ENCODE measurements at regions not wholly inside any gene's neighbourhood (a gene's known extent, or its start where the extent isn't known, plus 50 kb on each side); places are given as distances from the start of the nearest gene placed in this dataset.

DNA sequence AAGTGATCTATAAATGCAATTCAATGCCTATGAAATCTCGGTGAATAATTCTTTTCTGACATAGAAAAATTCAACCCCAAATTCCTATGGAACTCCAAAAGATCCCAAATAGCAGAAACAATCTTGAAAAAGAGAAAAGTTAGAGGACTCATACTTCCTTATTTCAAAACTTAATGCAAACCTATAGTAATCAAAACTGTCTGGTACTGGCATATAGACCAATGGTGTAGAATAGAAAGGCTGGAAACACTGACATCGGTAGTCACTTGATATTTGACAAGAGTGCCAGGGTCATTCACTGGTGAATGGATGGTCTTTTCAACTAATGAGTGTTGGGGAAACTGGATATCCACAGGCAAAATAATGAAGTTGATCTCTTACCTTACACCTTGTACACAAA lies 637.1 kb upstream of the PCDH9 start:
- DNase-seq: no peak

GRCh38 chr13:67860315-67860714 lies 630.2 kb upstream of the PCDH9 start:
- DNase-seq: no peak

DNA sequence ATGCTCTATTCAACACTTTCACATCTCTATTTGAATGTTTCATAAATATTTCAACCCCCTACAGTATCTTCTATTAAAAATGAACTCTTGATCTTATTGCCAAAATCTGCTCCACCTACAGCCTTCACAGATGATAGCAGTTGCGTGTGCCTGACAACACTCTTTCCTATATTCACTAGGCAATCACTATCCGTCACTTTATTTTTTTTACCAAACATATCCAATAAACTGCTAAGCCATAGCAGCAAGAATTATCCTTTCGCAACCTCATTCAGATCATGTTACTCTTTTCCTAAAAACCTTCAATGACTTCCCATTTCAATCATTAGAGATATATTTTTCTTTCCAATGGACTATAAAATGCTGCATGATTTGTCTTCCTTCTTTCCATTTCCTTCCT lies 629.8 kb upstream of the PCDH9 start:
- DNase-seq: no peak

DNA sequence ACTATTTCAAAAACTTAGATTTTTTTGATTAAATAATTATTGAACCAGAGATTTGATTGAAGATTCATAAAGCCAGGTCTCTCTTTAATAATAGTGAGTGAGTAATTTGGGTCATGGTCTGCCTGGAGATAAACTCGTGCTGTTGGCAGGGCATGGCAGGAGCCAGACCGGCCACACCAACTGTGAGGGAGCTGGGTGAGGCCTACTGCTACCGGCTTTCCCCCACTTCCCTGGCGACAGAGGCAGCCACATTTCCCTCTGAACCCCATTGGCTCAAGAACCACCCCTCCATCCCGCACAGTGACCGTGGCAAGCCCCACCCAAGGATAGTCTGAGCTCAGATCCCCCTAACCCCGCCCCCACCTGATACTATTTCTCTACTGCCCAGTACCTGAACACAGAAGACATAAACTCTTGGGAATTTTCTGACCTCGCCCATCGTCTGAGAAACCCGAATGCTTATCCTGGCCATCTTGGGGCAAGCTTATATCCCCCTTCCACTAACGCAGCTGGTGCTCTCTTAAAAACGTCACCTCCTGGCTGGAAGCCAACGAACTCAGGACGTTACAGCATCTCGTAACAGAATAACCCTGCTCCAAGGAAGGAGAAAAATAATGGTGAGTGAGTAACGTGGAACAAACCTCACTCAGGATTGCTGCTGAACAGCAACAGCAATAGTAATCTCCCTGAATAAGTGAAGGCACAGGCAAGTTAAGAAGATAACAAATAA lies 627.6 kb upstream of the PCDH9 start:
- no peak for DNase-seq

- no peak for DNase-seq
Measured at GRCh38 chr13:67856955-67857354, 626.8 kb upstream of the PCDH9 start.

- no peak for DNase-seq
Measured at GRCh38 chr13:67855741-67856238, 625.7 kb upstream of the PCDH9 start.

- DNase-seq: no peak
Measured at GRCh38 chr13:67854990-67855389, 624.9 kb upstream of the PCDH9 start.

GRCh38 chr13:67844574-67844973 lies 614.4 kb upstream of the PCDH9 start:
- no peak for DNase-seq

- no peak for DNase-seq
Measured at GRCh38 chr13:67841071-67841470, 610.9 kb upstream of the PCDH9 start.

- no peak for DNase-seq
Measured at GRCh38 chr13:67833564-67833963, 603.4 kb upstream of the PCDH9 start.

DNA sequence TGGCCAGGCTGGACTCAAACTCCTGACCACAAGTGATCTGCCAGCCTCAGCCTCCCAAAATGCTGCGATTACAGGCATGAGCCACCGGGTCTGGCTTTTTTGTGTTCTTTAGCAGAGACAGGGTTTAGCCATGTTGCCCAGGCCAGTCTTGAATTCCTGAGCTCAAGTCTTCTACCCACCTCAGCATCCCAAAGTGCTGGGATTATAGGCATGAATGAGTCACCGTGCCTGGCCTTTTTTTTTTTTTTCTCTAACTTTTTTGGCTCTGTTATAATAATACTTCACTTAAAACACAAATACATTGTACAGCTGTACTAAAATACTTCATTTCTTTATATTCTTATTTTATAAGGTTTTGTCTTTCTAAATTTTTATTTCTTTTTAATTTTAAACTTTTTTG lies 599.5 kb upstream of the PCDH9 start:
- no peak for DNase-seq

- DNase-seq: no peak
Measured at GRCh38 chr13:67827992-67828391, 597.9 kb upstream of the PCDH9 start.

DNA sequence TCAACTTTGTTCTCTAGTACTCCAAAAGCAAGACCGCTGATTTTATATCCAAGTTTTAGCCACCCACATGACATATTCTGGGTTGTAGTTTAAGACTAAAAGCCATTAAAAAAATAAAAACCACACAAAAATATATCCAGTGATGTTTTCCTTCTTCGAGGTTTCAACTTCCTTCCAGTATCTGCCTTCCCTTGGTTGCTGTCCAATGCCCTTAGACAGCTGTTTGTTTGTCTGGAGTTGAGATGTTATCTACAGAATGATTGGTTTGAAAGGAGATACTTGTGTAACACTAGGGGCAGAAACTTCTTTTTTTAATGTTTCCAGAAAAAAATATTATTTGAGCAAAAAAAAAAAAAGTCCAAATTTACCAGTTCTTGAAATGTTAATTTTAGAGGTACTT lies 591.5 kb upstream of the PCDH9 start:
- no peak for DNase-seq

DNA sequence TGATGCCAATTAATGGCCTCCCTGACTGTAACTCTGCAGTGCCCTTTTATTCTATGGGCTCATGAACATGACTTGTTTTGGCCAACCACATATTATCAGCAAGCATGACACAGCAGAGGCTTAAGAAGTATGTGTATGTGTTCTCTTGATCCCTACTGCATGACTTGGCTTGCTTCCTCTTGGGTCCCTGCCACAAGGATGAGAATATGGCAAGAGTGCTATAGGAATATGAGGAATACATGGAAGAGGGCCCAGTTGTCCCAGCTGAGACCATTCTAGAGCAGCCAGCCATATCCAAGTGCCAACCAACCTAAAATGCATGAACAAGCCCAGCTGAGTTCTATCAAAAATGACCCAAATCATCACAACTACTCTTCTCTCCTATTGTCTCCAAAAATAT lies 576.7 kb upstream of the PCDH9 start:
- no peak for DNase-seq

DNA sequence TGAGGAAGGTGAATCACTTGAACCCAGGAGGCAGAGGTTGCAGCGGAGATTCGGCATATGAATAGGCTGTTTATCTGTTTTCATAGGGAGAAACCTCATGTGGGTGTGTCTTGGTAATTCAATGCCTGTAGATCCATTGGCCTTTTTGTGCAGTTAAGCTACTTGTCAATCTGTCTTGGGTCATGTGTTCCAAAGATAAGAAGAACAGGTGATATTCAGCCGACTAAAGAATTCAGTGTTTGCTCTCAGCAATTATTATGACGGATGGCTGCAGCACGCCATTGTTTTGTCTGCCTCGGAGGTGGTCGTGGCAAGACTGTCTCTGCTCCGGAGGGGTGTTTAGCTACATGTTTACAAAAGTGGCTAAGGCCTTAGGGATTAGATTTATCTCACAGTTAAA lies 573.0 kb upstream of the PCDH9 start:
- no peak for DNase-seq

- no peak for DNase-seq
Measured at GRCh38 chr13:67792151-67792676, 562.1 kb upstream of the PCDH9 start.

DNA sequence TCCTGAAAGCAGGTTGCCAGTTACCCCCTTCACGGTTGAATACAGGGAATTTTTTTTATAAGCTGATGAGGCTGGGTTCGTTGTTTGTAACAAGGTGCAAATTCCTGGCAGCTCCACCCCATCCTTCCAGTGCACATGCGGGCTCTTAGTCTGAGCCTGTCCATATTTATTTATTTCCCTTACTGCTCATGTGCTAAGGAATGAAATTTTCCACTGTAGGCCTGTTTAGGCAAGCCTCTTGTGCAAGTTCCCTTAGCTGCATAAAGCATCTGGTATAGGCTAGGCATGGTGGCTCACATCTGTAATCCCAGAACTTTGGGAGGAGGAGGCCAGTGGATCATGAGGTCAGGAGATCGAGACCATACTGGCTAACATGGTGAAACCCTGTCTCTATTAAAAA lies 560.9 kb upstream of the PCDH9 start:
- DNase-seq: no peak

GRCh38 chr13:67776151-67776550 lies 546.0 kb upstream of the PCDH9 start:
- no peak for DNase-seq

DNA sequence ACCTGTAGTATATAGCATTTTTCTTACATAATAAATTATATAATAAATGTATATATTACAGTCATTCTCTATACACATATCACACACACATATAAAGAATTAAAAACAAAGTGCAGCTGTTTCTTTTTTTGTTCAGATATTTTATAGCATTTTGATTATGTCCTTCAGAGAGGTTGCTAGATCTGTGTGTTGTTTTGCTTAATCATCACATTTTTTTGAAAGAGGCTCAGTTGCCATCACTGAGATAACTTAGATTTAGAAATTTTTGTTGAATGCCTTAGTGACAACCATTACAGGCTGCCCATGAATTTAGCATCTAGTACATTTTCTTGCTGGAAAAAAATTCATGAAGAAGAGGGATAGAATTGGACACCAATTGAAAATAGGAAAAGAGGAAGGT lies 545.2 kb upstream of the PCDH9 start:
- no peak for DNase-seq

DNA sequence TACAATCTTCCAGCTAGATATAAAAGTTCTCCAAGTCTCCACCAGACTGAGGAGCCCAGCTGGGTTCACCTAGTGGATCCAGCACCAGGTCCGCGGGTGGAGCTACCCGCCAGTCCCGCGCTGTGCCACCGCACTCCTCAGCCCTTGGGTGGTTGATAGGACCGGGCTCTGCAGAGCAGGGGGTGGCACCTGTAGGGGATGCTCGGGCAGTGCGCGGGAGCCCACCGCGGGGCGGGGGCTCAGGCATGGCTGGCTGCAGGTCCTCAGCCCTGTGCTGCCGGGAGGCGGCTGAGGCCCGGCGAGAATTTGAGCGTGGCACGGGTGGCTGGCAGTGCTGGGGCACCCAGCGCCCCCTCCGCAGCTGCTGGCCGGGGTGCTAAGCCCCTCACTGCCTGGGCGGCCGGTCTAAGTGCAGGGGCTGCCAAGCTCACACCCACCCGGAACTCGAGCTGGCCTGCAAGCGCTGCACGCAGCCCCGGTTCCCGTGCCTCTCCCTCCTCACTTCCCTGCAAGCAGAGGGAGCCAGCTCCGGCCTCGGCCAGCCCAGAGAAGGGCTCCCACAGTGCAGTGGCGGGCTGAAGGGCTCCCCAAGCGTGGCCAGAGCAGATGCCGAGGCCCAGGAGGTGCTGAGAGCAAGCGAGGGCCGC lies 542.8 kb upstream of the PCDH9 start:
- DNase-seq: no peak

DNA sequence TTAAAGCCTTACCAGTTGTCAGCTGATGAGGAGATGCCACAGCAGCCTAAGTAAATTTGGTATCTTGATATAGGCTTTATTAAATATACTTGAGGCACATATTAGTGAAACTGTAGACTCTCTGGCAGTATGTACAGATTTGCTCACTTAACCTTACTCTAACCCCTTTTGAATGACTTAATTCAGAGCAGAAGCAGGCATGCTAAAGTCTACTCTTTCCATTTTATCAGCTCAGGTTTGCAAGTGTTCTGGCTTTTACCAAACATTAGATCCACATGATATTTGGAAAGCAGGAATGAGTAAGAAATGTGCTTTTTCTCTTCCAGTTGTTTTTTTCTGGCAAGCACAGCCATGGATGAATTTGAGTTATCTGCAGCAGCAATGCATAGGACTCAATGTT lies 541.0 kb upstream of the PCDH9 start:
- no peak for DNase-seq

DNA sequence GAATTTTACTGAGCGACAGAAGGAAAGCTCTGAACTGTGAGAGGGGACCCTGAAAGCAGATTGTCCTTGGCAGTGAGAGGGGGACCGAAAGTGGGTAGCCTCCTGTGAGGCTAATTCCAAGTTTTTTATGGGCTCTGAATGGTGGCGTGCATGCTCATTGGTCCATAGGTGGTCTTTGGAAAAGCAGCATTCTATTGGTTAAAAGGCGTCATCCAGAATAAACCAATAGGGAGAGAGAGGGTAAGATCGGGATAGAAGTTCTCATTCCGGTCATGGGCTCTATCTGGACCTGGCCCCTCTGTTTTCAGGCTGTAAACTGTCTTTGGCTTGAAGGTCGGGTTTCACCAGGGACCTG lies 539.8 kb upstream of the PCDH9 start:
- no peak for DNase-seq

- no peak for DNase-seq
Measured at GRCh38 chr13:67769063-67769986, 539.2 kb upstream of the PCDH9 start.

DNA sequence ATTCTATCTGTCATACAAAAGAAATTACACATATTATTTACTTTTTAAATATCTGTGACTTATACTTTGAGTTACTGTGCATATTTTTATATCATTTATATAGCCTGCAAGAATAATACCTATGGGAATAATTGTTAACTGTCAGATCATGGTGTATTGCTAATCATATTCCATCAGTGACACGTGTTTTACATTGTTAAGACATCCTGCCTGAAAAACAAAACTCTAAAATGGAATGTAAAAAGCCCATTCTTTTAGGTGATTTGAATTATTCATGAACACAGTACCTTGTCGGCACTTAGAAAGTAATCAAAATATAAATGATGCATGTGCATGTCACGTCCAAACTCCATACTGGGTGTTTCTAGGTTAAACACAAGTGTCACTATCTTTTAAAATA lies 533.8 kb upstream of the PCDH9 start:
- no peak for DNase-seq

All from amniotic stem cell (primary cell).